Astrocyte of the cerebellum (primary cell): ENCODE measurements at regions not wholly inside any gene's neighbourhood (a gene's known extent, or its start where the extent isn't known, plus 50 kb on each side); places are given as distances from the start of the nearest gene placed in this dataset.
"Not testable (repeated sequence)": the region's sequence is repeated elsewhere in the genome, so short reads cannot be mapped to it uniquely, and the experiment has no call there.

Source experiments
- DNase-seq: peaks from one replicate; pipeline ENCODE4 v3.0.0-alpha.2; 2011; ENCODE audit warnings: low read depth
- H3K4me3 ChIP-seq: 2 replicates; pipeline ENCODE4 v1.5.1; 2011; ENCODE audit warnings: mild to moderate bottlenecking, low read depth, low read length, moderate library complexity
- CTCF ChIP-seq: IDR thresholded peaks from 2 replicates; pipeline ENCODE4 v1.5.1; 2012; ENCODE audit warnings: low read length, low read depth, moderate library complexity, mild to moderate bottlenecking; ENCODE audit errors: missing control alignments
- in situ Hi-C: cut with HindIII; loops from 2 replicates; pipeline ENCODE4 v1.10.0; 2017; ENCODE audit warnings: low sequenced_read_pairs

- H3K4me3 ChIP-seq, result no peak overlapping the region
- DNase-seq, result no peak
- no peak for TF ChIP-seq CTCF
- in situ Hi-C loops, result no loop called here
Observed at GRCh38 chr2:184178229-184178628, 420.1 kb upstream of the ZNF804A start.

- in situ Hi-C loops, result no loop called here
- TF ChIP-seq CTCF, result no peak
Observed at GRCh38 chr2:184186436-184186835, 411.9 kb upstream of the ZNF804A start.

GRCh38 chr2:184187421-184187971 is 410.8 kb upstream of the ZNF804A start:
- DNase-seq, result no peak
- no peak for TF ChIP-seq CTCF
- H3K4me3 ChIP-seq, result no peak overlapping the region
- in situ Hi-C loops, result no loop called here

More at GRCh38 chr2:184186436-184186835, 411.9 kb upstream of the ZNF804A start:
- DNase-seq, result no peak
- H3K4me3 ChIP-seq, result no peak overlapping the region

GRCh38 chr2:184190725-184191124 is 407.6 kb upstream of the ZNF804A start:
- in situ Hi-C loops, result no loop called here
- TF ChIP-seq CTCF, result no peak
- DNase-seq, result no peak
- H3K4me3 ChIP-seq, result no peak overlapping the region

- H3K4me3 ChIP-seq, result no peak overlapping the region
- no peak for TF ChIP-seq CTCF
- in situ Hi-C loops, result no loop called here
- no peak for DNase-seq
Observed at GRCh38 chr2:184192649-184193048, 405.7 kb upstream of the ZNF804A start.

- no peak overlapping the region for H3K4me3 ChIP-seq
- no peak for TF ChIP-seq CTCF
- no peak for DNase-seq
- in situ Hi-C loops, result no loop called here
Observed at GRCh38 chr2:184197413-184197812, 400.9 kb upstream of the ZNF804A start.

GRCh38 chr2:184198791-184199190 is 399.5 kb upstream of the ZNF804A start:
- H3K4me3 ChIP-seq, DNase-seq, in situ Hi-C loops: not testable (repeated sequence)
